HEK293 (cell line): ENCODE measurements at regions not wholly inside any gene's neighbourhood (a gene's known extent, or its start where the extent isn't known, plus 50 kb on each side); places are given as distances from the start of the nearest gene placed in this dataset.

Experiments
- CTCF ChIA-PET: fragments of 350-600 bp; formaldehyde crosslinking; extraction: SDS; loops from one replicate; lab custom pipeline; 2021; ENCODE audit warnings: antibody characterized with exemption; lab: Yijun Ruan, JAX
- POLR2A ChIA-PET: fragments of 300-600 bp; formaldehyde crosslinking; extraction: SDS; loops from one replicate; lab custom pipeline; 2020; ENCODE audit warnings: antibody characterized with exemption, inconsistent platforms; lab: Yijun Ruan, JAX
- H3K27ac ChIP-seq: fragments of 200-500 bp; sonication (Bioruptor generic); 2 replicates; pipeline ENCODE4 v1.5.1; 2014; ENCODE audit warnings: low read depth, low read length, control low read depth, inconsistent platforms; ENCODE audit errors: extremely low read depth
- H3K36me3 ChIP-seq, 2 experiments: fragments of 200-500 bp in 1 of 2; sonication (Bioruptor generic) in 1 of 2; 1 replicate in 1 of 2; 2 replicates in 1 of 2; pipeline ENCODE4 v1.5.1; 2014 to 2017; ENCODE audit warnings: inconsistent platforms in 2 of 2, low read length in 2 of 2; ENCODE audit not compliant: control insufficient read depth in 2 of 2, insufficient read depth in 1 of 2
- H3K4me1 ChIP-seq: fragments of 200-500 bp; sonication (Bioruptor generic); 2 replicates; pipeline ENCODE4 v1.5.1; 2014; ENCODE audit warnings: mild to moderate bottlenecking, low read length, inconsistent platforms; ENCODE audit not compliant: control insufficient read depth, insufficient read depth
- H3K4me3 ChIP-seq: 2 replicates; pipeline ENCODE4 v1.5.1; 2011; ENCODE audit warnings: low read depth, mild to moderate bottlenecking, control low read depth, low read length, moderate library complexity
- H3K9me3 ChIP-seq: fragments of 200-500 bp; sonication (Bioruptor generic); 2 replicates; pipeline ENCODE4 v1.5.1; 2014; ENCODE audit warnings: low read depth, low read length, inconsistent platforms; ENCODE audit not compliant: control insufficient read depth, insufficient read depth
- GLIS1 ChIP-seq: fragments of 450-650 bp; formaldehyde crosslinking; IDR thresholded peaks from 2 replicates; pipeline ENCODE4 v1.5.1; 2016; ENCODE audit warnings: missing biosample characterization, missing genetic modification characterization
- MYNN ChIP-seq: fragments of 450-650 bp; formaldehyde crosslinking; IDR thresholded peaks from 2 replicates; pipeline ENCODE4 v1.5.1; 2016; ENCODE audit warnings: missing biosample characterization, missing genetic modification characterization, borderline replicate concordance
- SP2 ChIP-seq: fragments of 450-650 bp; formaldehyde crosslinking; IDR thresholded peaks from 2 replicates; pipeline ENCODE4 v1.5.1; 2016; ENCODE audit warnings: missing biosample characterization, missing genetic modification characterization
- ZBTB44 ChIP-seq: fragments of 450-650 bp; IDR thresholded peaks from 2 replicates; pipeline ENCODE4 v1.5.1; 2018; ENCODE audit warnings: missing biosample characterization, mild to moderate bottlenecking, missing genetic modification characterization
- ZNF121 ChIP-seq: fragments of 450-650 bp; formaldehyde crosslinking; IDR thresholded peaks from 2 replicates; pipeline ENCODE4 v1.5.1; 2016; ENCODE audit warnings: missing biosample characterization, missing genetic modification characterization
- ZNF175 ChIP-seq: fragments of 450-650 bp; formaldehyde crosslinking; IDR thresholded peaks from 2 replicates; pipeline ENCODE4 v1.5.1; 2016; ENCODE audit warnings: missing biosample characterization, missing genetic modification characterization
- ZNF248 ChIP-seq: fragments of 450-650 bp; formaldehyde crosslinking; IDR thresholded peaks from 2 replicates; pipeline ENCODE4 v1.5.1; 2017; ENCODE audit warnings: missing biosample characterization, missing genetic modification characterization
- ZNF292 ChIP-seq: fragments of 450-650 bp; formaldehyde crosslinking; IDR thresholded peaks from 2 replicates; pipeline ENCODE4 v1.5.1; 2016; ENCODE audit warnings: low read depth, missing biosample characterization, missing genetic modification characterization, borderline replicate concordance
- ZNF324 ChIP-seq: fragments of 450-650 bp; formaldehyde crosslinking; IDR thresholded peaks from 2 replicates; pipeline ENCODE4 v1.5.1; 2016; ENCODE audit warnings: missing biosample characterization, missing genetic modification characterization
- ZNF404 ChIP-seq: fragments of 450-650 bp; formaldehyde crosslinking; IDR thresholded peaks from 2 replicates; pipeline ENCODE4 v1.5.1; 2017; ENCODE audit warnings: missing biosample characterization, missing genetic modification characterization
- ZNF521 ChIP-seq: fragments of 450-650 bp; formaldehyde crosslinking; IDR thresholded peaks from 2 replicates; pipeline ENCODE4 v1.5.1; 2017; ENCODE audit warnings: missing biosample characterization, mild to moderate bottlenecking, missing genetic modification characterization
- ZNF530 ChIP-seq: fragments of 450-650 bp; formaldehyde crosslinking; IDR thresholded peaks from 2 replicates; pipeline ENCODE4 v1.5.1; 2016; ENCODE audit warnings: low read depth, missing biosample characterization, missing genetic modification characterization
- ZNF560 ChIP-seq: fragments of 450-650 bp; formaldehyde crosslinking; IDR thresholded peaks from 2 replicates; pipeline ENCODE4 v1.5.1; 2017; ENCODE audit warnings: missing biosample characterization, missing genetic modification characterization, borderline replicate concordance
- ZNF76 ChIP-seq: fragments of 450-650 bp; formaldehyde crosslinking; IDR thresholded peaks from 2 replicates; pipeline ENCODE4; 2016; ENCODE audit warnings: low read depth, missing biosample characterization, missing genetic modification characterization, borderline replicate concordance
- ZSCAN23 ChIP-seq: fragments of 450-650 bp; formaldehyde crosslinking; IDR thresholded peaks from 2 replicates; pipeline ENCODE4 v1.5.1; 2016; ENCODE audit warnings: missing biosample characterization, missing genetic modification characterization
- TF ChIP-seq, protein P1 (sequence below): fragments of 450-650 bp; formaldehyde crosslinking; IDR thresholded peaks from 2 replicates; pipeline ENCODE4 v1.5.1; 2016; ENCODE audit warnings: missing biosample characterization, missing genetic modification characterization
- TF ChIP-seq, protein P2 (sequence below): fragments of 450-650 bp; formaldehyde crosslinking; IDR thresholded peaks from 2 replicates; pipeline ENCODE4 v1.5.1; 2017; ENCODE audit warnings: missing biosample characterization, missing genetic modification characterization
- TF ChIP-seq, protein P3 (sequence below): fragments of 450-650 bp; formaldehyde crosslinking; IDR thresholded peaks from 2 replicates; pipeline ENCODE4 v1.5.1; 2016; ENCODE audit warnings: missing biosample characterization, missing genetic modification characterization, borderline replicate concordance
- TF ChIP-seq, protein P4 (sequence below): fragments of 450-650 bp; formaldehyde crosslinking; IDR thresholded peaks from 2 replicates; pipeline ENCODE4 v1.5.1; 2016; ENCODE audit warnings: missing biosample characterization, missing genetic modification characterization
- TF ChIP-seq, protein P5 (sequence below): fragments of 450-650 bp; formaldehyde crosslinking; IDR thresholded peaks from 2 replicates; pipeline ENCODE4 v1.5.1; 2016; ENCODE audit warnings: missing biosample characterization, missing genetic modification characterization, borderline replicate concordance
- TF ChIP-seq, protein P6 (sequence below): fragments of 450-650 bp; formaldehyde crosslinking; optimal IDR thresholded peaks from 2 replicates; pipeline ENCODE3; 2016; ENCODE audit warnings: missing biosample characterization, mild to moderate bottlenecking, missing genetic modification characterization

GRCh38 chr4:62912531-62912930 is 1496.7 kb downstream of the TECRL start:
- H3K9me3 ChIP-seq: no peaks in the 10 kb centered on the region
- no peak overlapping the region for H3K27ac ChIP-seq
- H3K4me1 ChIP-seq: no peaks in the 10 kb centered on the region
- H3K36me3 ChIP-seq: no peaks in the 10 kb centered on the region
- TF ChIP-seq ZNF560 (tag by site-specific recombination): no peak
- no peak for TF ChIP-seq ZNF121 (tag by site-specific recombination)
- TF ChIP-seq ZBTB44: no peak
- no peak for TF ChIP-seq ZNF175 (tag by site-specific recombination)
- ChIA-PET POLR2A (no interaction called here), CTCF (no interaction called here)
- no peak overlapping the region for H3K4me3 ChIP-seq

DNA sequence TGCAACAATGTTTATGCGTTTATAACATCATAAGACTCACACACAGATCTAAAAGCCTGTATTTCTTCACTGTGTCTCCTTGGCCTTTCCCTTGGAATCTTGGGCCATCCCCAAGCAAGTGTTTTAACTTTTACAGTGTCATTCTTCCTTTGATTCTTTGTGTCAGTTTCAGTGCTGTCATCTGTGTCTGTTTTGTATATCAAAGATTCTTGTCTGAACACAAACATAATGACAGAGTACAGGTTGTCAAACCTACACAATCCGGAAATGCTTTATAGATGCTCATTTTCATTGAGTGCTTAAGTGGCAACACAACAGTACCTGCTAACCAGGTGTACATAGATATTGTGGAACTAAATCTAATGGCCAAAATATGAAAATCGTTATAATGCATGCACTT is 1500.0 kb downstream of the TECRL start:
- H3K27ac ChIP-seq: no peak overlapping the region
- TF ChIP-seq ZNF521 (tag by site-specific recombination): no peak
- no peak for TF ChIP-seq ZNF248 (tag by site-specific recombination)
- no peak for TF ChIP-seq SP2 (tag by site-specific recombination)
- TF ChIP-seq, protein P1, sequence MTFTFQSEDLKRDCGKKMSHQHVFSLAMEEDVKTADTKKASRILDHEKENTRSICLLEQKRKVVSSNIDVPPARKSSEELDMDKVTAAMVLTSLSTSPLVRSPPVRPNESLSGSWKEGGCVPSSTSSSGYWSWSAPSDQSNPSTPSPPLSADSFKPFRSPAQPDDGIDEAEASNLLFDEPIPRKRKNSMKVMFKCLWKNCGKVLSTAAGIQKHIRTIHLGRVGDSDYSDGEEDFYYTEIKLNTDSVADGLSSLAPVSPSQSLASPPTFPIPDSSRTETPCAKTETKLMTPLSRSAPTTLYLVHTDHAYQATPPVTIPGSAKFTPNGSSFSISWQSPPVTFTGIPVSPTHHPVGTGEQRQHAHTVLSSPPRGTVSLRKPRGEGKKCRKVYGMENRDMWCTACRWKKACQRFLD (tag by site-specific recombination): no peak
- TF ChIP-seq ZNF292 (tag by site-specific recombination): no peak
- TF ChIP-seq, protein P2, sequence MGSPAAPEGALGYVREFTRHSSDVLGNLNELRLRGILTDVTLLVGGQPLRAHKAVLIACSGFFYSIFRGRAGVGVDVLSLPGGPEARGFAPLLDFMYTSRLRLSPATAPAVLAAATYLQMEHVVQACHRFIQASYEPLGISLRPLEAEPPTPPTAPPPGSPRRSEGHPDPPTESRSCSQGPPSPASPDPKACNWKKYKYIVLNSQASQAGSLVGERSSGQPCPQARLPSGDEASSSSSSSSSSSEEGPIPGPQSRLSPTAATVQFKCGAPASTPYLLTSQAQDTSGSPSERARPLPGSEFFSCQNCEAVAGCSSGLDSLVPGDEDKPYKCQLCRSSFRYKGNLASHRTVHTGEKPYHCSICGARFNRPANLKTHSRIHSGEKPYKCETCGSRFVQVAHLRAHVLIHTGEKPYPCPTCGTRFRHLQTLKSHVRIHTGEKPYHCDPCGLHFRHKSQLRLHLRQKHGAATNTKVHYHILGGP (tag by site-specific recombination): no peak
- no peak for TF ChIP-seq MYNN (tag by site-specific recombination)
- TF ChIP-seq, all 188 proteins: peak for 0
- H3K9me3 ChIP-seq: no peaks in the 10 kb centered on the region
- ChIA-PET CTCF (no interaction called here), POLR2A (no interaction called here)
- no peaks in the 10 kb centered on the region for H3K4me1 ChIP-seq
- H3K4me3 ChIP-seq: no peak overlapping the region
- no peaks in the 10 kb centered on the region for H3K36me3 ChIP-seq

GRCh38 chr4:62901101-62901500 is 1508.1 kb downstream of the TECRL start:
- POLR2A ChIA-PET: no interaction called here
- no peak overlapping the region for H3K27ac ChIP-seq
- no peaks in the 10 kb centered on the region for H3K4me1 ChIP-seq
- CTCF ChIA-PET: interaction anchor here (0.6 kb wide), 2 partner anchors 40 to 1640 kb away, joined by 3 read pairs; no protein-coding TSS in a partner anchor
- H3K9me3 ChIP-seq: no peaks in the 10 kb centered on the region
- no peak overlapping the region for H3K4me3 ChIP-seq
- no peaks in the 10 kb centered on the region for H3K36me3 ChIP-seq
- TF ChIP-seq ZNF76 (tag by site-specific recombination) (no peak), ZNF324 (tag by site-specific recombination) (no peak), ZNF404 (tag by site-specific recombination) (no peak), ZSCAN23 (tag by site-specific recombination) (no peak), GLIS1 (tag by site-specific recombination) (no peak), ZNF530 (tag by site-specific recombination) (no peak)
- TF ChIP-seq, protein P3, sequence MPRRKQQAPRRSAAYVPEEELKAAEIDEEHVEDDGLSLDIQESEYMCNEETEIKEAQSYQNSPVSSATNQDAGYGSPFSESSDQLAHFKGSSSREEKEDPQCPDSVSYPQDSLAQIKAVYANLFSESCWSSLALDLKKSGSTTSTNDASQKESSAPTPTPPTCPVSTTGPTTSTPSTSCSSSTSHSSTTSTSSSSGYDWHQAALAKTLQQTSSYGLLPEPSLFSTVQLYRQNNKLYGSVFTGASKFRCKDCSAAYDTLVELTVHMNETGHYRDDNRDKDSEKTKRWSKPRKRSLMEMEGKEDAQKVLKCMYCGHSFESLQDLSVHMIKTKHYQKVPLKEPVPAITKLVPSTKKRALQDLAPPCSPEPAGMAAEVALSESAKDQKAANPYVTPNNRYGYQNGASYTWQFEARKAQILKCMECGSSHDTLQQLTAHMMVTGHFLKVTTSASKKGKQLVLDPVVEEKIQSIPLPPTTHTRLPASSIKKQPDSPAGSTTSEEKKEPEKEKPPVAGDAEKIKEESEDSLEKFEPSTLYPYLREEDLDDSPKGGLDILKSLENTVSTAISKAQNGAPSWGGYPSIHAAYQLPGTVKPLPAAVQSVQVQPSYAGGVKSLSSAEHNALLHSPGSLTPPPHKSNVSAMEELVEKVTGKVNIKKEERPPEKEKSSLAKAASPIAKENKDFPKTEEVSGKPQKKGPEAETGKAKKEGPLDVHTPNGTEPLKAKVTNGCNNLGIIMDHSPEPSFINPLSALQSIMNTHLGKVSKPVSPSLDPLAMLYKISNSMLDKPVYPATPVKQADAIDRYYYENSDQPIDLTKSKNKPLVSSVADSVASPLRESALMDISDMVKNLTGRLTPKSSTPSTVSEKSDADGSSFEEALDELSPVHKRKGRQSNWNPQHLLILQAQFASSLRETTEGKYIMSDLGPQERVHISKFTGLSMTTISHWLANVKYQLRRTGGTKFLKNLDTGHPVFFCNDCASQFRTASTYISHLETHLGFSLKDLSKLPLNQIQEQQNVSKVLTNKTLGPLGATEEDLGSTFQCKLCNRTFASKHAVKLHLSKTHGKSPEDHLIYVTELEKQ: no peak
- TF ChIP-seq, protein P4, sequence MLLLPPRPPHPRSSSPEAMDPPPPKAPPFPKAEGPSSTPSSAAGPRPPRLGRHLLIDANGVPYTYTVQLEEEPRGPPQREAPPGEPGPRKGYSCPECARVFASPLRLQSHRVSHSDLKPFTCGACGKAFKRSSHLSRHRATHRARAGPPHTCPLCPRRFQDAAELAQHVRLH (tag by site-specific recombination): no peak
- TF ChIP-seq, protein P5, sequence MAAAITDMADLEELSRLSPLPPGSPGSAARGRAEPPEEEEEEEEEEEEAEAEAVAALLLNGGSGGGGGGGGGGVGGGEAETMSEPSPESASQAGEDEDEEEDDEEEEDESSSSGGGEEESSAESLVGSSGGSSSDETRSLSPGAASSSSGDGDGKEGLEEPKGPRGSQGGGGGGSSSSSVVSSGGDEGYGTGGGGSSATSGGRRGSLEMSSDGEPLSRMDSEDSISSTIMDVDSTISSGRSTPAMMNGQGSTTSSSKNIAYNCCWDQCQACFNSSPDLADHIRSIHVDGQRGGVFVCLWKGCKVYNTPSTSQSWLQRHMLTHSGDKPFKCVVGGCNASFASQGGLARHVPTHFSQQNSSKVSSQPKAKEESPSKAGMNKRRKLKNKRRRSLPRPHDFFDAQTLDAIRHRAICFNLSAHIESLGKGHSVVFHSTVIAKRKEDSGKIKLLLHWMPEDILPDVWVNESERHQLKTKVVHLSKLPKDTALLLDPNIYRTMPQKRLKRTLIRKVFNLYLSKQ (tag by site-specific recombination): no peak
- TF ChIP-seq, protein P6, sequence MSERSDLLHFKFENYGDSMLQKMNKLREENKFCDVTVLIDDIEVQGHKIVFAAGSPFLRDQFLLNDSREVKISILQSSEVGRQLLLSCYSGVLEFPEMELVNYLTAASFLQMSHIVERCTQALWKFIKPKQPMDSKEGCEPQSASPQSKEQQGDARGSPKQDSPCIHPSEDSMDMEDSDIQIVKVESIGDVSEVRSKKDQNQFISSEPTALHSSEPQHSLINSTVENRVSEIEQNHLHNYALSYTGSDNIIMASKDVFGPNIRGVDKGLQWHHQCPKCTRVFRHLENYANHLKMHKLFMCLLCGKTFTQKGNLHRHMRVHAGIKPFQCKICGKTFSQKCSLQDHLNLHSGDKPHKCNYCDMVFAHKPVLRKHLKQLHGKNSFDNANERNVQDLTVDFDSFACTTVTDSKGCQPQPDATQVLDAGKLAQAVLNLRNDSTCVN (tag by site-specific recombination): no peak
